ENCODE measurements at regions not wholly inside any gene's neighbourhood (a gene's known extent, or its start where the extent isn't known, plus 50 kb on each side); places are given as distances from the start of the nearest gene placed in this dataset.

GRCh38 chr5:136686192-136686872 lies 321.0 kb upstream of the TRPC7 start:
- TF ChIP-seq CHD2 (IDR thresholded peaks at IDR 0.05; ENCODE audit: low read length, partially characterized antibody) (no peak), CTCF (IDR thresholded peaks at IDR 0.05) (peak; percentile 55)

All from SK-N-SH (cell line).